ENCODE measurements at regions not wholly inside any gene's neighbourhood (a gene's known extent, or its start where the extent isn't known, plus 50 kb on each side); places are given as distances from the start of the nearest gene placed in this dataset.
"Not testable (repeated sequence)": the region's sequence is repeated elsewhere in the genome, so short reads cannot be mapped to it uniquely, and the experiment has no call there.

- Histone ChIP-seq H3K36me3 (no peaks in the 10 kb centered on the region), H3K27ac (no peak overlapping the region), H3K9me3 (no peaks in the 10 kb centered on the region), H3K4me3 (no peak overlapping the region), H3K4me1 (no peaks in the 10 kb centered on the region), H3K27me3 (no peaks in the 10 kb centered on the region)
- DNase-seq, result no peak
- intact Hi-C loops (cut with DNase I; ENCODE audit: low total_unique reads), result no loop called here
- TF ChIP-seq EP300 (IDR thresholded peaks at IDR 0.05) (no peak), POLR2A (IDR thresholded peaks at IDR 0.05) (no peak), POLR2AphosphoS5 (IDR thresholded peaks at IDR 0.05) (no peak)
- TF ChIP-seq, protein P1, sequence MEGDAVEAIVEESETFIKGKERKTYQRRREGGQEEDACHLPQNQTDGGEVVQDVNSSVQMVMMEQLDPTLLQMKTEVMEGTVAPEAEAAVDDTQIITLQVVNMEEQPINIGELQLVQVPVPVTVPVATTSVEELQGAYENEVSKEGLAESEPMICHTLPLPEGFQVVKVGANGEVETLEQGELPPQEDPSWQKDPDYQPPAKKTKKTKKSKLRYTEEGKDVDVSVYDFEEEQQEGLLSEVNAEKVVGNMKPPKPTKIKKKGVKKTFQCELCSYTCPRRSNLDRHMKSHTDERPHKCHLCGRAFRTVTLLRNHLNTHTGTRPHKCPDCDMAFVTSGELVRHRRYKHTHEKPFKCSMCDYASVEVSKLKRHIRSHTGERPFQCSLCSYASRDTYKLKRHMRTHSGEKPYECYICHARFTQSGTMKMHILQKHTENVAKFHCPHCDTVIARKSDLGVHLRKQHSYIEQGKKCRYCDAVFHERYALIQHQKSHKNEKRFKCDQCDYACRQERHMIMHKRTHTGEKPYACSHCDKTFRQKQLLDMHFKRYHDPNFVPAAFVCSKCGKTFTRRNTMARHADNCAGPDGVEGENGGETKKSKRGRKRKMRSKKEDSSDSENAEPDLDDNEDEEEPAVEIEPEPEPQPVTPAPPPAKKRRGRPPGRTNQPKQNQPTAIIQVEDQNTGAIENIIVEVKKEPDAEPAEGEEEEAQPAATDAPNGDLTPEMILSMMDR (IDR thresholded peaks at IDR 0.05), result no peak
Observed at GRCh38 chr17:70388326-70388725, 219.0 kb downstream of the KCNJ2 start.

GRCh38 chr17:70389232-70389757 is 220.0 kb downstream of the KCNJ2 start:
- H3K4me1 ChIP-seq; H3K27ac ChIP-seq; DNase-seq; H3K9me3 ChIP-seq; H3K27me3 ChIP-seq; H3K36me3 ChIP-seq; H3K4me3 ChIP-seq; intact Hi-C loops (cut with DNase I; ENCODE audit: low total_unique reads): not testable (repeated sequence)
- WGBS, 5 donors, result 88 to 93% (median 91%) methylated on average over 22 to 23 of the region's 23 CpGs

- no peak for TF ChIP-seq POLR2AphosphoS5 (IDR thresholded peaks at IDR 0.05)
- no peak for TF ChIP-seq POLR2A (IDR thresholded peaks at IDR 0.05)
- TF ChIP-seq EP300 (IDR thresholded peaks at IDR 0.05), result no peak
- TF ChIP-seq, protein P1 (IDR thresholded peaks at IDR 0.05), result no peak
- H3K9me3 ChIP-seq, result no peaks in the 10 kb centered on the region
- intact Hi-C loops (cut with DNase I; ENCODE audit: low total_unique reads), result no loop called here
- no peaks in the 10 kb centered on the region for H3K4me1 ChIP-seq
- 71 to 84% (median 78%) methylated on average over 4 of the region's 4 CpGs for WGBS, 5 donors
- no peak overlapping the region for H3K27ac ChIP-seq
- H3K36me3 ChIP-seq, result no peaks in the 10 kb centered on the region
- H3K4me3 ChIP-seq, result no peak overlapping the region
- H3K27me3 ChIP-seq, result no peaks in the 10 kb centered on the region
- no peak for DNase-seq
Observed at GRCh38 chr17:70390049-70390448, 220.7 kb downstream of the KCNJ2 start.

DNA sequence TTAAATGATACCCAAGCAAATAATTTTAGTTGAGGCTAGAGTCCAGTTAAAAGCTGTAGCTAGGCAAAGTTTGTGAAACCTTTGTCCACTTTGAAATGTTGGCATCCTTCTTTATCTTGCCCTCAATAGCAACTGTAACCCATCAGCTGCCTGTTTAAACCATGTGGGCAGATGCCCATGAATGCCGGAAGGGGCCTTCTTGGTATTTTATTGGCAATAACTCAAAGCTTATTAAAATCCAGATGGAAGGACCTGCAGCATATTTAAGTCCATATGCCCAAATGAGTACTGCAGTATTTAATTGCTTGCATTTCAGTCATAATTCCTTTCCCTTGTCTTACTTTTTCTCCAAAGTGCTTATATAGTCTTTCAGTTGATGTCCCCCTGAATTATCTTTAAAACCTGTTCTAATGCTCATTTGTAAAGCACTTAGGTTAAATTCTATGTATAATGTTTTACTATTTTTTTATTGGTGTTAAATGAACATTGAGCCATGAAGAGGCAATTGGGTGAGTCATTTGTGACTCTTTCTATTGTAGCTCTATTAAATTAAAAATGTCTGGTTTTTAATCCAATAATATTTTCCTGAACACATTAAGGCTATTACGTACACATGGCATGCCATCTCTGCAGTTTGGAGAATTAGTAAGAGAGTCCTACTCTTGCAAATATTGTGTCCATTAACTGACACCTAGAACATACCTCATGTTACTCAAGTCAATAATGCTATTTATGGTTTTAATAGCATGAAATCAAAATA is 225.3 kb downstream of the KCNJ2 start:
- 93 to 97% (median 94%) methylated on average over 2 of the region's 2 CpGs for WGBS, 5 donors
- intact Hi-C loops (cut with DNase I; ENCODE audit: low total_unique reads), result no loop called here
- Histone ChIP-seq H3K27me3 (no peaks in the 10 kb centered on the region), H3K36me3 (no peaks in the 10 kb centered on the region), H3K4me1 (no peaks in the 10 kb centered on the region), H3K27ac (no peak overlapping the region), H3K4me3 (no peak overlapping the region), H3K9me3 (no peaks in the 10 kb centered on the region)
- TF ChIP-seq, protein P1 (IDR thresholded peaks at IDR 0.05), result no peak
- no peak for TF ChIP-seq POLR2A (IDR thresholded peaks at IDR 0.05)
- no peak for TF ChIP-seq POLR2AphosphoS5 (IDR thresholded peaks at IDR 0.05)
- TF ChIP-seq EP300 (IDR thresholded peaks at IDR 0.05), result no peak
- no peak for DNase-seq

Measured in stomach (tissue), 8 donors.